GM23338 (cell line): ENCODE measurements at regions not wholly inside any gene's neighbourhood (a gene's known extent, or its start where the extent isn't known, plus 50 kb on each side); places are given as distances from the start of the nearest gene placed in this dataset.

Source experiments
- ATAC-seq: fragments of 200-7000 bp; cut with Tn5 transposase; 3 replicates; pipeline ENCODE4 v1.9.1; 2020
- DNase-seq: peaks from one replicate; pipeline ENCODE4 v3.0.0-alpha.2; 2015; ENCODE audit warnings: low spot score
- H2AFZ ChIP-seq: fragments of 200-600 bp; sonication (generic); 2 replicates; pipeline ENCODE4 v1.8.0; 2016; ENCODE audit warnings: antibody characterized with exemption, mild to moderate bottlenecking, moderate library complexity
- H3F3A ChIP-seq: fragments of 200-600 bp; sonication (generic); replicated peaks from 2 replicates; pipeline ENCODE4 v1.8.0; 2017; ENCODE audit warnings: antibody characterized with exemption, mixed run types, low read depth
- H3K27ac ChIP-seq: fragments of 200-600 bp; sonication (generic); 2 replicates; pipeline ENCODE4 v1.6.1; 2016; ENCODE audit warnings: low read depth
- H3K27me3 ChIP-seq: fragments of 200-600 bp; sonication (generic); 2 replicates; pipeline ENCODE4 v1.8.0; 2016; ENCODE audit warnings: mild to moderate bottlenecking, mixed run types, moderate library complexity; ENCODE audit not compliant: insufficient read depth
- H3K36me3 ChIP-seq: fragments of 200-600 bp; sonication (generic); 2 replicates; pipeline ENCODE4 v1.8.0; 2016; ENCODE audit warnings: mild to moderate bottlenecking; ENCODE audit not compliant: insufficient read depth
- H3K4me1 ChIP-seq: fragments of 200-600 bp; sonication (generic); 2 replicates; pipeline ENCODE4 v1.8.0; 2016; ENCODE audit warnings: mild to moderate bottlenecking, moderate library complexity; ENCODE audit not compliant: insufficient read depth
- H3K4me2 ChIP-seq: fragments of 200-600 bp; sonication (generic); 2 replicates; pipeline ENCODE4 v1.7.1; 2017; ENCODE audit warnings: mixed run types
- H3K4me3 ChIP-seq: fragments of 200-600 bp; sonication (generic); 2 replicates; pipeline ENCODE4 v1.6.1; 2016; ENCODE audit warnings: mixed run types
- H3K79me2 ChIP-seq: fragments of 200-600 bp; sonication (generic); replicated peaks from 2 replicates; pipeline ENCODE4 v1.8.0; 2017; ENCODE audit warnings: mild to moderate bottlenecking; ENCODE audit not compliant: insufficient read depth
- H3K9me2 ChIP-seq: fragments of 200-600 bp; sonication (generic); 2 replicates; pipeline ENCODE4 v1.8.0; 2017; ENCODE audit not compliant: insufficient read depth
- H4K20me1 ChIP-seq: fragments of 200-600 bp; sonication (generic); replicated peaks from 2 replicates; pipeline ENCODE4 v1.8.0; 2017; ENCODE audit warnings: mild to moderate bottlenecking; ENCODE audit not compliant: insufficient read depth
- H3K27ac Mint-ChIP-seq: 2 replicates; pipeline ENCODE4 v1.8.0; 2020; ENCODE audit warnings: inconsistent platforms, mild to moderate bottlenecking, moderate library complexity, mixed read lengths
- H3K27me3 Mint-ChIP-seq: 3 replicates; pipeline ENCODE4 v1.8.0; 2022; ENCODE audit warnings: low read depth, mild to moderate bottlenecking, moderate library complexity, mixed read lengths, inconsistent platforms; ENCODE audit not compliant: insufficient read depth, poor library complexity
- H3K36me3 Mint-ChIP-seq: 3 replicates; pipeline ENCODE4 v1.8.0; 2021; ENCODE audit warnings: low read depth, mild to moderate bottlenecking, inconsistent platforms, moderate library complexity, mixed read lengths
- H3K4me1 Mint-ChIP-seq: 3 replicates; pipeline ENCODE4 v1.8.0; 2020; ENCODE audit warnings: mild to moderate bottlenecking, inconsistent platforms, mixed read lengths
- H3K4me3 Mint-ChIP-seq: 3 replicates; pipeline ENCODE4 v1.8.0; 2021; ENCODE audit warnings: moderate library complexity, mild to moderate bottlenecking, inconsistent platforms, mixed read lengths
- H3K9me3 Mint-ChIP-seq: 3 replicates; pipeline ENCODE4 v1.8.0; 2020; ENCODE audit warnings: moderate library complexity, mild to moderate bottlenecking, inconsistent platforms, mixed read lengths
- CREB1 ChIP-seq: fragments of 250-450 bp; sonication (Bioruptor Pico); IDR thresholded peaks from 2 replicates; pipeline ENCODE4 v1.5.0; 2020; ENCODE audit warnings: low read depth, mild to moderate bottlenecking, moderate library complexity
- EZH2 ChIP-seq: fragments of 200-600 bp; sonication (generic); IDR thresholded peaks from one replicate; pipeline ENCODE4 v1.8.0; 2017; ENCODE audit warnings: antibody characterized with exemption, mild to moderate bottlenecking, low read depth; ENCODE audit not compliant: unreplicated experiment
- JUNB ChIP-seq: IDR thresholded peaks from one replicate; pipeline ENCODE4 v1.6.1; 2016; ENCODE audit warnings: antibody characterized with exemption; ENCODE audit not compliant: unreplicated experiment
- NANOG ChIP-seq: IDR thresholded peaks from 2 replicates; pipeline ENCODE4 v1.6.1; 2016; ENCODE audit warnings: antibody characterized with exemption, borderline replicate concordance
- POLR2AphosphoS5 ChIP-seq: IDR thresholded peaks from 2 replicates; pipeline ENCODE4 v1.6.1; 2016; ENCODE audit warnings: antibody characterized with exemption, low read depth
- STAT1 ChIP-seq: IDR thresholded peaks from one replicate; pipeline ENCODE4 v1.6.1; 2016; ENCODE audit warnings: antibody characterized with exemption; ENCODE audit not compliant: unreplicated experiment
- ZNF114 ChIP-seq: fragments of 250-450 bp; sonication (Bioruptor Pico); IDR thresholded peaks from 2 replicates; pipeline ENCODE4 v1.5.0; 2020; ENCODE audit warnings: mild to moderate bottlenecking, moderate library complexity
- ZNF331 ChIP-seq: fragments of 250-450 bp; sonication (Bioruptor Pico); IDR thresholded peaks from 2 replicates; pipeline ENCODE4 v1.5.0; 2020; ENCODE audit warnings: low read depth, mild to moderate bottlenecking, moderate library complexity
- TF ChIP-seq, protein P1 (sequence below), 2 experiments: fragments of 200-600 bp in 1 of 2; sonication (generic) in 1 of 2; conservative IDR thresholded peaks; 2 replicates each; pipeline versions ENCODE4 v1.5.1 to v1.6.1; 2016 to 2017; ENCODE audit warnings: antibody characterized with exemption in 2 of 2, low read depth in 2 of 2, mild to moderate bottlenecking in 2 of 2, moderate library complexity in 1 of 2
- TF ChIP-seq, protein P2 (sequence below): IDR thresholded peaks from 2 replicates; pipeline ENCODE4 v1.6.1; 2016; ENCODE audit warnings: antibody characterized with exemption
- TF ChIP-seq, protein P3 (sequence below): IDR thresholded peaks from one replicate; pipeline ENCODE4 v1.6.1; 2018; ENCODE audit warnings: antibody characterized with exemption; ENCODE audit not compliant: unreplicated experiment

DNA sequence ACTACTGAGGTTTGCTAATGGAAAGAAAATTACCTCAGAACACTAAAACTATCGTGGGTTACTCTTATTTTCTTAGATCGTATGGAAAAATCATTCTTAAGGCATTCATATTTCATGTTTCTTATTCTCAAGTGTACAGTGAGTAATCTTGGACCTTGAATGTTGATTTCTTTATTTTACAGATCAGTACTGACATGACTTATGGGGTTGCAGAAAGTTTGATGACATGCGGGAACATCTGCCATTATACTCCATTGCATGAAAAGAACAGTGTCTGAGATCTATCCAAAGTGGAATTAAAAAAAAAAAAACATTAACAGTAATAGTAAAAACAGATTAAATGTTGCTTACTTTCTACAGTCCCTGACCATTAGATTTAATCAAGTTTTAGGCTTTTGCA lies 1290.2 kb upstream of the WWC1 start:
- Mint-ChIP-seq H3K27me3 (no peaks in the 10 kb centered on the region), H3K9me3 (no peaks in the 10 kb centered on the region), H3K36me3 (no peaks in the 10 kb centered on the region), H3K4me3 (no peak overlapping the region), H3K4me1 (peaks cover 9% of the 10 kb centered on the region), H3K27ac (no peak overlapping the region)
- H3K4me2 ChIP-seq, result no peak overlapping the region
- TF ChIP-seq STAT1, result no peak
- TF ChIP-seq ZNF114, result no peak
- no peaks in the 10 kb centered on the region for H3K79me2 ChIP-seq
- H3K27me3 ChIP-seq, result no peaks in the 10 kb centered on the region
- no peak overlapping the region for H2AFZ ChIP-seq
- H3K4me1 ChIP-seq, result 0 out of 2 replicates have a peak, but pooled peaks cover 9% of the 10 kb centered on the region
- H3K9me2 ChIP-seq, result no peaks in the 10 kb centered on the region
- no peak for ATAC-seq
- H4K20me1 ChIP-seq, result no peaks in the 10 kb centered on the region
- DNase-seq, result no peak
- H3K36me3 ChIP-seq, result no peaks in the 10 kb centered on the region
- H3K27ac ChIP-seq, result no peak overlapping the region
- no peaks in the 10 kb centered on the region for H3F3A ChIP-seq
- H3K4me3 ChIP-seq, result no peak overlapping the region

DNA sequence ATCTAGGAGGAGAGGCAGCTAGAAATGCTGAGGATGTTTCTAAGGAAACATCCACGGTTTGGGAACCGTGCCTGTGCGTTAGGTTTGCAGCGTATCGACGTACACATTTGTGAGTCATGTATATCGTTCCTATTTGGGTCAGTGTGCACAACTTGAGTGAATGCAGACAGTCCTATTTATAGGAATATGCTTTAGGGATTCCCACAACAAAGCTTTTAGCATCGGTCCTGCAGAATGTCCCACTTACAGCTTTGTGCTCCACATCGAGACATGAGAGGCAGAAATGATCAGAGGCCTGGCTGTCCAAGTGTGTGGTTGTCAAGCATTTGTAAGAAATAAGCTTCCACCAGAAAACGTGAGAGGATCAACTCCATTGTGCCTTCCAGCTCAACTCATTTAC lies 1282.7 kb upstream of the WWC1 start:
- no peaks in the 10 kb centered on the region for H3K36me3 ChIP-seq
- no peak for TF ChIP-seq JUNB
- no peak for TF ChIP-seq STAT1
- TF ChIP-seq NANOG, result no peak
- TF ChIP-seq, protein P1, sequence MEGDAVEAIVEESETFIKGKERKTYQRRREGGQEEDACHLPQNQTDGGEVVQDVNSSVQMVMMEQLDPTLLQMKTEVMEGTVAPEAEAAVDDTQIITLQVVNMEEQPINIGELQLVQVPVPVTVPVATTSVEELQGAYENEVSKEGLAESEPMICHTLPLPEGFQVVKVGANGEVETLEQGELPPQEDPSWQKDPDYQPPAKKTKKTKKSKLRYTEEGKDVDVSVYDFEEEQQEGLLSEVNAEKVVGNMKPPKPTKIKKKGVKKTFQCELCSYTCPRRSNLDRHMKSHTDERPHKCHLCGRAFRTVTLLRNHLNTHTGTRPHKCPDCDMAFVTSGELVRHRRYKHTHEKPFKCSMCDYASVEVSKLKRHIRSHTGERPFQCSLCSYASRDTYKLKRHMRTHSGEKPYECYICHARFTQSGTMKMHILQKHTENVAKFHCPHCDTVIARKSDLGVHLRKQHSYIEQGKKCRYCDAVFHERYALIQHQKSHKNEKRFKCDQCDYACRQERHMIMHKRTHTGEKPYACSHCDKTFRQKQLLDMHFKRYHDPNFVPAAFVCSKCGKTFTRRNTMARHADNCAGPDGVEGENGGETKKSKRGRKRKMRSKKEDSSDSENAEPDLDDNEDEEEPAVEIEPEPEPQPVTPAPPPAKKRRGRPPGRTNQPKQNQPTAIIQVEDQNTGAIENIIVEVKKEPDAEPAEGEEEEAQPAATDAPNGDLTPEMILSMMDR (conservative IDR thresholded peaks at IDR 0.05; ENCODE audit: low read depth in 2 of 2), result no peak
- TF ChIP-seq, protein P2, sequence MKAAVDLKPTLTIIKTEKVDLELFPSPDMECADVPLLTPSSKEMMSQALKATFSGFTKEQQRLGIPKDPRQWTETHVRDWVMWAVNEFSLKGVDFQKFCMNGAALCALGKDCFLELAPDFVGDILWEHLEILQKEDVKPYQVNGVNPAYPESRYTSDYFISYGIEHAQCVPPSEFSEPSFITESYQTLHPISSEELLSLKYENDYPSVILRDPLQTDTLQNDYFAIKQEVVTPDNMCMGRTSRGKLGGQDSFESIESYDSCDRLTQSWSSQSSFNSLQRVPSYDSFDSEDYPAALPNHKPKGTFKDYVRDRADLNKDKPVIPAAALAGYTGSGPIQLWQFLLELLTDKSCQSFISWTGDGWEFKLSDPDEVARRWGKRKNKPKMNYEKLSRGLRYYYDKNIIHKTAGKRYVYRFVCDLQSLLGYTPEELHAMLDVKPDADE, result no peak
- TF ChIP-seq ZNF331 (CRISPR knock-in tag), result no peak
- no peak for TF ChIP-seq CREB1
- TF ChIP-seq EZH2, result no peak
- TF ChIP-seq, protein P3, sequence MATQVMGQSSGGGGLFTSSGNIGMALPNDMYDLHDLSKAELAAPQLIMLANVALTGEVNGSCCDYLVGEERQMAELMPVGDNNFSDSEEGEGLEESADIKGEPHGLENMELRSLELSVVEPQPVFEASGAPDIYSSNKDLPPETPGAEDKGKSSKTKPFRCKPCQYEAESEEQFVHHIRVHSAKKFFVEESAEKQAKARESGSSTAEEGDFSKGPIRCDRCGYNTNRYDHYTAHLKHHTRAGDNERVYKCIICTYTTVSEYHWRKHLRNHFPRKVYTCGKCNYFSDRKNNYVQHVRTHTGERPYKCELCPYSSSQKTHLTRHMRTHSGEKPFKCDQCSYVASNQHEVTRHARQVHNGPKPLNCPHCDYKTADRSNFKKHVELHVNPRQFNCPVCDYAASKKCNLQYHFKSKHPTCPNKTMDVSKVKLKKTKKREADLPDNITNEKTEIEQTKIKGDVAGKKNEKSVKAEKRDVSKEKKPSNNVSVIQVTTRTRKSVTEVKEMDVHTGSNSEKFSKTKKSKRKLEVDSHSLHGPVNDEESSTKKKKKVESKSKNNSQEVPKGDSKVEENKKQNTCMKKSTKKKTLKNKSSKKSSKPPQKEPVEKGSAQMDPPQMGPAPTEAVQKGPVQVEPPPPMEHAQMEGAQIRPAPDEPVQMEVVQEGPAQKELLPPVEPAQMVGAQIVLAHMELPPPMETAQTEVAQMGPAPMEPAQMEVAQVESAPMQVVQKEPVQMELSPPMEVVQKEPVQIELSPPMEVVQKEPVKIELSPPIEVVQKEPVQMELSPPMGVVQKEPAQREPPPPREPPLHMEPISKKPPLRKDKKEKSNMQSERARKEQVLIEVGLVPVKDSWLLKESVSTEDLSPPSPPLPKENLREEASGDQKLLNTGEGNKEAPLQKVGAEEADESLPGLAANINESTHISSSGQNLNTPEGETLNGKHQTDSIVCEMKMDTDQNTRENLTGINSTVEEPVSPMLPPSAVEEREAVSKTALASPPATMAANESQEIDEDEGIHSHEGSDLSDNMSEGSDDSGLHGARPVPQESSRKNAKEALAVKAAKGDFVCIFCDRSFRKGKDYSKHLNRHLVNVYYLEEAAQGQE, result no peak
- no peak for TF ChIP-seq ZNF114
- TF ChIP-seq POLR2AphosphoS5, result no peak

More for the DNA sequence above, 1282.7 kb upstream of the WWC1 start:
- no peaks in the 10 kb centered on the region for H3K79me2 ChIP-seq
- H3K36me3 Mint-ChIP-seq, result no peaks in the 10 kb centered on the region
- no peak overlapping the region for H3K4me2 ChIP-seq
- DNase-seq (no peak), ATAC-seq (no peak)
- H3K4me3 ChIP-seq, result no peak overlapping the region
- no peak overlapping the region for H3K4me3 Mint-ChIP-seq
- H3F3A ChIP-seq, result no peaks in the 10 kb centered on the region
- no peaks in the 10 kb centered on the region for H3K27me3 ChIP-seq
- no peaks in the 10 kb centered on the region for H3K9me3 Mint-ChIP-seq
- no peaks in the 10 kb centered on the region for H4K20me1 ChIP-seq
- H3K4me1 ChIP-seq, result peaks cover 5% of the 10 kb centered on the region; the same call in 1 of the 2 replicates
- no peak overlapping the region for H3K27ac ChIP-seq
- H3K9me2 ChIP-seq, result no peaks in the 10 kb centered on the region
- no peaks in the 10 kb centered on the region; the same call in 1 of the 3 replicates for H3K4me1 Mint-ChIP-seq
- H2AFZ ChIP-seq, result no peak overlapping the region
- H3K27me3 Mint-ChIP-seq, result no peaks in the 10 kb centered on the region
- H3K27ac Mint-ChIP-seq, result no peak overlapping the region
